ENCODE measurements at regions not wholly inside any gene's neighbourhood (a gene's known extent, or its start where the extent isn't known, plus 50 kb on each side); places are given as distances from the start of the nearest gene placed in this dataset.

DNA sequence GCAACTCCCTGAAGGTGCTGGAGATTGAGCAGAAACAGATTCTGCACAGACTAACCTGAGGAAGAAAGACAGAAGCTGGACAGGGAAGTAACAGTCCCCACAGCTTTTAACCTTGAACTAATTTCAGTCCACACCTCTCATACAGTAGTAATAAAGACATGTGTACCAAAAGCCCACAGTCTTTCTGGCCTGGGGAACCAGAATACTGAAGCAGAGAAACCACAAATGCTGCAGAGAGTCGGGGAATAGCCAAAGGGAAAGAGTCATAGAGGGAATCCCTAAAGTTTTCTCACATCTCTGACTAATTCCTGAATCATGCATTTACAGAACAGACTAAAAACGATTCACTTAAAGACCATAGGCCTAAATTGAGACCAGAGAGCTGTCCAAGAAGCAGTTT lies 503.4 kb upstream of the NECTIN3 start:
- Histone ChIP-seq H2BK15ac (ENCODE audit: low read depth, low read length) (no peak overlapping the region), H2BK12ac (ENCODE audit: insufficient read length, low read depth, low read length) (no peak overlapping the region), H4K8ac (replicated peaks; ENCODE audit: insufficient read length, low read depth, low read length) (no peak overlapping the region), H3K18ac (ENCODE audit: insufficient read length, low read depth, low read length) (no peak overlapping the region), H3K4me2 (ENCODE audit: insufficient read depth, insufficient read length, low read length) (no peak overlapping the region), H2AFZ (ENCODE audit: low read length) (no peak overlapping the region), H4K5ac (ENCODE audit: insufficient read length, low read depth, low read length) (no peak overlapping the region), H3K79me2 (ENCODE audit: insufficient read depth, low read length) (no peaks in the 10 kb centered on the region), H3K23me2 (ENCODE audit: insufficient read length, low read depth, low read length, poor library complexity, severe bottlenecking) (no peaks in the 10 kb centered on the region), H3K4ac (ENCODE audit: low read depth, low read length) (no peak overlapping the region), H2BK5ac (ENCODE audit: insufficient read length, low read length) (no peak overlapping the region), H2BK120ac (ENCODE audit: low read depth, low read length, poor library complexity, severe bottlenecking) (no peak overlapping the region), H2BK20ac (ENCODE audit: low read depth, low read length, poor library complexity, severe bottlenecking) (no peak overlapping the region), H3K9me3 (ENCODE audit: control insufficient read depth, low read depth, low read length) (no peaks in the 10 kb centered on the region), H3T11ph (ENCODE audit: low read length) (no peak overlapping the region), H3K27me3 (ENCODE audit: insufficient read depth, low read length) (no peaks in the 10 kb centered on the region), H3K9ac (ENCODE audit: extremely low read depth, insufficient read length, low read length) (no peak overlapping the region), H3K79me1 (ENCODE audit: insufficient read depth, low read depth, low read length, poor library complexity, severe bottlenecking) (no peaks in the 10 kb centered on the region), H3K27ac (ENCODE audit: insufficient read length, low read depth, low read length) (no peak overlapping the region), H3K56ac (ENCODE audit: insufficient read length, low read depth, low read length) (no peak overlapping the region), H4K91ac (ENCODE audit: insufficient read length, low read depth, low read length) (no peak overlapping the region), H3K4me1 (ENCODE audit: insufficient read depth, low read length) (no peaks in the 10 kb centered on the region), H3K14ac (ENCODE audit: insufficient read depth, low read length) (no peak overlapping the region), H3K23ac (ENCODE audit: insufficient read length, low read depth, low read length) (no peak overlapping the region), H2AK5ac (ENCODE audit: insufficient read length, low read length) (no peak overlapping the region), H4K20me1 (ENCODE audit: control insufficient read depth, insufficient read depth, insufficient read length) (no peaks in the 10 kb centered on the region)
- Mint-ChIP-seq H3K27ac (no peak overlapping the region), H3K4me3 (no peak overlapping the region), H3K27me3 (ENCODE audit: low read depth) (no peaks in the 10 kb centered on the region), H3K4me1 (peaks cover 5 to 7% of the 10 kb centered on the region in 2 experiments; a peak in 3 of 4 replicates), H3K36me3 (ENCODE audit: insufficient read depth in 1 of 3, low read depth in 3 of 3) (peaks cover 17 to 23% (median 20%) of the 10 kb centered on the region in 3 experiments), H3K9me3 (peaks cover 11 to 14% of the 10 kb centered on the region in 2 experiments)
- TF ChIP-seq CTCF (conservative IDR thresholded peaks at IDR 0.05): no peak
- no CpG with 5 or more reads among the region's 2 CpGs for WGBS (ENCODE audit: extremely low coverage, insufficient read length, low lambda C conversion rate)
- no peak for DNase-seq

All from H9 (cell line).